WI38 (cell line): ENCODE measurements at regions not wholly inside any gene's neighbourhood (a gene's known extent, or its start where the extent isn't known, plus 50 kb on each side); places are given as distances from the start of the nearest gene placed in this dataset.

Experiments used
- H3K4me3 ChIP-seq: 2 replicates; pipeline ENCODE4 v1.5.1; 2011; ENCODE audit warnings: low read depth, mild to moderate bottlenecking, control low read depth, low read length
- CTCF ChIP-seq: IDR thresholded peaks from 2 replicates; pipeline ENCODE4 v1.5.1; 2012; ENCODE audit warnings: low read depth, mild to moderate bottlenecking, control low read depth, low read length

- no peak for TF ChIP-seq CTCF
- H3K4me3 ChIP-seq, result no peak overlapping the region
Observed at GRCh38 chr6:40674170-40674569, 87.0 kb upstream of the LRFN2 start.

GRCh38 chr6:40672087-40672486 is 84.9 kb upstream of the LRFN2 start:
- no peak for TF ChIP-seq CTCF
- no peak overlapping the region for H3K4me3 ChIP-seq

DNA sequence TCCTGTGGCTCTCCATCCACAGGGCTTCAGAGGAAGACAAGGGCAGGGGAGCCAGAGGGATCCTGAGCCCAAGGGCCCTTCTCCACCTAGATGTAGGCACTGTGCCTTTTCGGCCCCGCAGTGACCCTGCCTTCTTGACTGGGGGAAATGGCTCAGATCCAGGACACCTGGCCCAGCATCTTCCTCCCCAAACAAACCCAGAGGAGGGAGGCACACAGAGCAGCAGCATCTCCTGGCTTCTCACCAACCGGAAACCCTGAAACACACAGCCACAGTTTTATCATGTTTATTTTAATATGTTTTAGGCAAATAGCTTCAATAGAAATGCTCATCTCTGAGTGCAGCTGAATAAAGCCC is 84.5 kb upstream of the LRFN2 start:
- no peak overlapping the region for H3K4me3 ChIP-seq
- TF ChIP-seq CTCF, result no peak

GRCh38 chr6:40671001-40671693 is 84.0 kb upstream of the LRFN2 start:
- TF ChIP-seq CTCF, result no peak

GRCh38 chr6:40669343-40669742 is 82.2 kb upstream of the LRFN2 start:
- H3K4me3 ChIP-seq, result no peak overlapping the region
- TF ChIP-seq CTCF, result no peak

More at GRCh38 chr6:40671001-40671693, 84.0 kb upstream of the LRFN2 start:
- no peak overlapping the region for H3K4me3 ChIP-seq

DNA sequence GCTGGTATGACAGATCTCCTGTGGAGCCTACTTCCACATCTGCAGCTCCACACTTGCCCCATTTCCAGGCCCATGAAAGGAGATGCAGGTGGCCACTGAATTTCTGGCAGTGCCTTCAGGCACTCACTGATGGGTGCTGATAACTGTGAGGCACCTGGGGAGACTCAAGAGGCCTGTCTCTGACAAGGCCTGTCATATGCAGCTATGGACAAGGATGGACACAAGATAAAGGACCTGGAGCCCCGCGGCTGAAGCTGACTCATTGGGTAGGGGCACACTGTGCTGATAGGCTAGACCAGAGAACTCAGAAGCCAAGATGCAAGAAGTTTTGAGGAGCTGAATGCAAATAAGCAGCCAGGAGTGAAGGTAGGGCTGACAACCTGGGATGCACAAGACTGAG is 81.0 kb upstream of the LRFN2 start:
- no peak for TF ChIP-seq CTCF
- H3K4me3 ChIP-seq, result no peak overlapping the region

GRCh38 chr6:40666530-40666929 is 79.4 kb upstream of the LRFN2 start:
- no peak for TF ChIP-seq CTCF
- H3K4me3 ChIP-seq, result no peak overlapping the region
